Activated CD4-positive, alpha-beta T cell treated with anti-CD3 and anti-CD28 coated beads, Interleukin-2, amount 50 U/mL, for 4 hours (primary cell): ENCODE measurements at regions not wholly inside any gene's neighbourhood (a gene's known extent, or its start where the extent isn't known, plus 50 kb on each side); places are given as distances from the start of the nearest gene placed in this dataset.
"Not testable (repeated sequence)": the region's sequence is repeated elsewhere in the genome, so short reads cannot be mapped to it uniquely, and the experiment has no call there.

ENCODE experiments used
- DNase-seq, 2 experiments: peaks; one replicate each; pipeline ENCODE4 v3.0.0-alpha.2; 2020

DNA sequence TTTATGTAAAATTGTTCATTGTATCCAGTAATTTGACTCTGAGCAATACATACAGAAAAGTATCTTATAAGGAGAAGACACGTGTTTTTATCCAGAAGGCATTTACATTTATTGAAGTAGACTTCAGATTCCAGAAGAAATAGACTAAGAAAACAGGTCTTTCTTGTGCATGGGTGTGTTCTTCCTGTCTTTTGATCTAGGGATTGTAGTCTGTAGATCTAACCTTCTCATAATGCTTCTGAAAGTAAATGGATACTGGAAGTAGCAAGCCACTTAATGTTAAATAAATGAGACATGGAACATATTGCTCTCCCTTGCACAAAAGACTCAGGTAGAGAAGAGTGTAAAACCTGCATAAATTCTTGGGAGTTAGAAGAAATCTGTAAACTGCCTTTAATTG lies 853.2 kb upstream of the B3GALT2 start:
- no peak for DNase-seq

DNA sequence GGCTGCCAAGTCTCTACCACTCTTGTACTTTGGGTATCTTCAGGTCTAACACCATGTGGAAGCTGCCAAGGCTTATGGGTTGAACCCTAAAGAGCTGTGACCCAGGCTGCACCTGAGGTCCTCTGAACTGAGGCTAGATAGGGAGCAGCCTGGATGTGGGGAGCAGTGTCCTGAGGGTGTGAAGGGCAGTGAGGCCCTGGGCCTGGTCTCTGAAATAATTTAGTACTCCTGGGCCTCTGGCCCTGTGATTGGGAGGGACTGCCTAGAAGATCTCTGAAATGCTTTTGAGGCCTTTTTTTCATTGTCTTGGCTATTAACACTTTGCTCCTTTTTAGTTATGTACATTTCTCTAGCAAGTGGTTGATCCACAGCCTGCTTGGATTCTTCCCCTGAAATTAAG lies 847.2 kb upstream of the B3GALT2 start:
- no peak for DNase-seq

DNA sequence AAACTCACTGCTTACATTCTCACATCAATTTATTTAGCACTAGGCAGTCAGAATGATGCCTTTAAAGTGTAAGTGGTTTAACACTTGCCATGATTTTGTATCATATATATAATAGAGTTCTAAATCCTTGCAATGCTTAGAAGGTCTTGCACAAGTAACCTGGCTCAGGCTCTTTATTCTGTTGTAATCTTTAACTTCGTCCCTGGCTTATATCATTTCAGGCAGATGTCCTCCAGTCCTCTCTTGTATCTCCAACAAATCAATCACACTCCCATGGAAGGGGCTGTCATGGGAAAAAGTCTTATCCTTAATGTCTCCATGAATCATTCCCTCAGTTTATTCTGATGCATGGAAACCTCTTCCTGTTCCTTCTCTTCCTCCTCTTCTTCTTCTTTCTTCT lies 841.6 kb upstream of the B3GALT2 start:
- no peak for DNase-seq

DNA sequence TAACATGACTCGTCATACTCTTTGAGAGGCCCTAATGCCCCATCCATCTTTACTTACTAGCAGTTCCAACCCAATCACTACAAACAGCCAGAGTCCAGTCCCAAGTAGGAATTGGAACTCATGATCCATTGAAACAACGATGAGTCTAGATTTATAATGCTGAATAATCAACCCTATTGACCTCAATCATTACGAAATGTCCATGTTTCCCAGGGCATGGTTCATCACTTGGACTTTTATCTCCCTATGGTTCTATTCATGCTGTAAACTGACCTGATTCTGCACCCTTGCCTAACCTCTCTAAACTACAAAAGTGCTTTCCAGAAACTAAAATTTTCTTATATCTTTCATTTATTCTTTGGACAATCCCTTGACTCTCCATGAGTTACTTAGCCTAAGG lies 840.0 kb upstream of the B3GALT2 start:
- DNase-seq: no peak

DNA sequence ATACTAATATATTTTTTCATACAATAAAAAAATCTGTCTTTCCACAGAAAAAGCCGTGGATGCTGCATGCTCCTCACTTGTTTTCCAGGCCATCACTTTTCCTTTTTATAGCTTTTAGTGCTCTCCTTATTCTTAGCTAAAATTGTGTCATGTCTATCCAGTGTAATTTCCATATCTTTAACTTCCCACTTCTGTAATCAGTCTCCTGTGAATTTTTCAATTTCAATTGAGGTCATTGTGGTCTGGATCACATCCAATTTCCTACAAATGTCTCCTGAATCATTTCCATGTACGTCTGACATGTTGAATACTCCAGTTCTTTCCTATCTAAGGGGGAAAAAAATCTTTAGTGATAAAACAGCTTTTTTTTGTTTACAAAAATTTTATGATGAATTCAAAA lies 838.2 kb upstream of the B3GALT2 start:
- DNase-seq: no peak

DNA sequence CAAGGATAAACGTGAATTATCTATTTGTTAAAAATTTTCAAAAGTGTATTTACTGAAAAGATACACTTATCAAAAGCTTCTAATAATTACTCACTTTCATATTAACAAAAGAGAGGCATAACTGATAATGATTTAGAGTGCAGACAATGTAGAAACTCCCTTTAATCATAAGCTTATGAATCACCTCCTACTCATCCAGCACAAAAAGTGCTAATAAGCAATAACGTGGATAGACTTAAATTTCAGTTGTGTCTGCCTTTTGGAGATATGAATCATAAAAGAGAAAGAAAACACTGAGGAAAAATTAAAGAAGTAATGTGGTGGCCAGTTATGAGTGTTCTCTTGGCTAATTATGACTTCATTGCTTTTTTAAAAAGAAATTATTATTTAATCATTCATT lies 827.6 kb upstream of the B3GALT2 start:
- DNase-seq: no peak

DNA sequence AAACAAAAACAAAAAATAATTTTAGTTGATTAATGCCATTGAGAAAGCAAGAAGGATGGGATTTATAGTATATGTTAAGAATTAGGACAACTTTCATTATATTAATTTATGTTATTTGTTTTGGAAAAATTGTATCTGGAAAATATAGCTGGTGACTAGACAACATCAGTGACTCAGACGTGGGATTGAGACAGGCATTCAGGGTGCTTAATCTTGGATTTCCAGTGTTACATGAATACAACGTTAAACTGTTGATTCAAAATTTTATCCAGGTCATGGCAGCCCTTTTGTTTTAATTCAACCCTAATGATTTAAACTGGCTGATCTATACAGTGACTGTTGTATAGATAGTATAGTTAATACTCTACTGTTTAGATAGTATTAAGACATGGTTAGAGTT lies 827.1 kb upstream of the B3GALT2 start:
- DNase-seq: no peak

DNA sequence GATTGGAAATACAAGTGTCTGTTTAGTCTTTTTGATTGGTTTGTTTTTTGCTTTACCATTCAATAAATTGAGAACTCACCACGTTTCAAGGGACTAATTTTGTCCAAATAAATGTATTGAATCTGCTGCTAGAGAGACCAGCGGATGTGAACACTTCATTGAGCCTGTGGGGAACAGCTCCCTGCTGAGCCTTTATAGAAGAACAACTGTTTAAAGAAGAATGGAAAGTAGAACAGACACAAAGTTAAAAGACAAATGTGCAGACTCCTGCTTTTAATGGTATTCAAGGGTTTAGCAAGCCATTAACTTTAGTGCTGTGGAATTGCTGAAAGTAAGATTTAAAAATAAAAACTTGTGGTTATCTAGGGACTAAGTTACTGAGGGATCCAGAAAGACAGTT lies 817.7 kb upstream of the B3GALT2 start:
- no peak for DNase-seq

DNA sequence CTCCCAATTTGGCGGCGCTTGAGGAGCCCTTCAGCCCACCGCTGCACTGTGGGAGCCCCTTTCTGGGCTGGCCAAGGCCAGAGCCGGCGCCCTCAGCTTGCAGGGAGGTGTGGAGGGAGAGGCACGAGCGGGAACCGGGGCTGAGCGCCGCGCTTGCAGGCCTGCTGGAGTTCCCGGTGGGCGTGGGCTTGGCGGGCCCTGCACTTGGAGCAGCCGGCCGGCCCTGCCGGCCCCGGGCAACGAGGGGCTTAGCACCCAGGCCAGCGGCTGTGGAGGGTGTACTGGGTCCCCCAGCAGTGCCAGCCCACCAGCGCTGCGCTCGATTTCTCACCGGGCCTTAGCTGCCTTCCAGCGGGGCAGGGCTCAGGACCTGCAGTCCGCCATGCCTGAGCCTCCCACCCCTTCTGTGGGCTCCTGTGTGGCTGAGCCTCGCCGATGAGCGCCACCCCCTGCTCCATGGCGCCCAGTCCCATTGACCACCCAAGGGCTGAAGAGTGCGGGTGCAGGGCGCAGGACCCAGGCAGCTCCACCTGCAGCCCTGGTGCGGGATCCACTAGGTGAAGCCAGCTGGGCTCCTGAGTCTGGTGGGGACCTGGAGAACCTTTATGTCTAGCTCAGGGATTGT lies 815.4 kb upstream of the B3GALT2 start:
- DNase-seq: not testable (repeated sequence)

DNA sequence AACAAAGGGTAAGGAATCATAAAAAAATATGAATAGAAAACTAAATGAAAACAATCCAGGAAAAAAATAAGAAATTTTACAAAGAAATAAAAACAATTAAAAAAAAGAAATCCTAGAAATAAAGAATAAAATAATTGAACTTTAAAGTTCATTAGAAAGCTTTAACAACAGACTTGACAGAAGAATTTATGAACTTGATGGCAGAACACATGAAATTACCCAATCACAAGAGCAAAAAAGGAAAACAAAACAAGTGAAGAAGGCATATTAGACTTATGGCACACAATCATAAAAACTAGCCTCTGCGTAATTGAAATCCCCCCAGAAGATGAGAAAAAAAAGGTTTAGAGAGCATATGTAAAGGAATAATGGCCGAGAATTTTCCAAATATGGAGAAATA lies 802.5 kb upstream of the B3GALT2 start:
- no peak for DNase-seq

DNA sequence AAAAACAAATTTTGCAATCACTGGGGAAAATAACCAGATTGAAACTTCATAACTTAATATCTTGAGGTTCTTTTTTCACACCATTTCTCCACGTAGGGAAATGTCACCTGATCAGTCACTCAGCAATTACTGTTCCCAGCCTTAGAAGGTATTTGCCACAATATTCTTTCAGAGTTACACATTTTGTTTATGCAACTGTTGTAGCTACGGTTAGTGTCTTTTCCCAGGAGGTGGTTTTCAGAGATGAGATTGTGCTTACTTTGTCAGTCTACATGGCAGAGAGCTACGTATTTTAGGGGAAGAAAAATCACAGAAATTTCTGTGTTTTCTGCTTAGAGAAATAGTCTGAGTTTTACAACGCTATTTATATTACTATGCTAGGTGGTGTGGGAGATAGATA lies 792.8 kb upstream of the B3GALT2 start:
- no peak for DNase-seq

DNA sequence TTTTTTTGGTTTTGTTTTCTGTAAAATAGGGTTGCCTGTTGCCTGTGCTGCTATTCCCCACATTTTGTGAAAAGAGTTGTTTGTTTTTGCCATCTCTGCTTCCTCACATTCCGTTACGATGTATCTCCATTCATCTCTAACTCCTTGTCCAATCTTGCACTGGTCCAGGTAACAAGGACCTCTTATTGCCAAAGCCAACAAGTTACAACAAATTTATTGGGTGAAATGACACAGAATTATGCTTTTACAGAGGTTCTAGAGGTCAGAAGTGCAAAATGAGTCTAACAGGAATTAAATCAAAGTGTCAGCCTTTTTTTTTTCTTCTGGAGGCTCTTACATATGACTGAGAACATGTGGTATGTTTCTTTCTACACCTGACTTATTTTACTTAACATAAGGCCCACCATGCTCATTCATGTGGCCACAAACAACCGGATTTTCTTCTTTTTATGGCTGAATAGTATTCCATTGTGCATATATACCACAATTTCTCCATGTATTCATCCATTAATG lies 787.9 kb upstream of the B3GALT2 start:
- no peak for DNase-seq

DNA sequence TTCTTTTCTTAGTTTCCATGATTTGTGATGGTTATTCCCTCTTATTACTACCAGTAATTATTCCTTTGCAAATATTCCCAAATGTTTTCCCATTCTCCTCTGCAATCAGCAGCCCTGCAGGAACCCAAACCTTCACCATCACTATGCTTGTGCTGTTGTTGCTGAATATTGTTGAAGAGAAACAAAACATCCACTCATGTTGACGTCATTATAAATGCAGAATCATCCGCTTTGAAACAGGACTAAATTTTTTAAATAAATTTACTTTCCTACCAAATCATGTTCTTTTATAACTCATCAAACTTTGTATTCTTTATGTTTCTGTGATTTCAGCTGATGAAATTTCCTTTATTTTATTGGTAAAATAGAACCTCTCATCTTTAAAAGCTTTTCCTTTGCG lies 787.0 kb upstream of the B3GALT2 start:
- DNase-seq: no peak

DNA sequence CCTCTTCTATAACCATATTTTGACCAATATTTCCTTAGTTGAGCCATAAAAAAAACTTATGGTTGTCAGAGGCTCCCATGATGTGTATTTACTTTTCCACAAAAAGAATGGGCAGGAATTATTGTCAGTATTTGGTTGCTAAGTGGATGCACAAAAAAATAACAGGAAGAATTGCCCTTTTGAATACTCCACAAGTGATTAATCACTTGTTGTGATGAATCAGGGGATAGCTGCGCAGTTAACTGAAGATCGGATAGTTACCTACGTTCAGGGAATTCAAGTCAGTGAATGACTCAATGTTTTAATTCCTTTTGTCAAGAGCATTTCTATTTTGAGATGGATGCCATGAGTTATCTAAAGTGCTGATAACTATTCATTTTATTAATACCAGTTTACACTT lies 785.2 kb upstream of the B3GALT2 start:
- no peak for DNase-seq

DNA sequence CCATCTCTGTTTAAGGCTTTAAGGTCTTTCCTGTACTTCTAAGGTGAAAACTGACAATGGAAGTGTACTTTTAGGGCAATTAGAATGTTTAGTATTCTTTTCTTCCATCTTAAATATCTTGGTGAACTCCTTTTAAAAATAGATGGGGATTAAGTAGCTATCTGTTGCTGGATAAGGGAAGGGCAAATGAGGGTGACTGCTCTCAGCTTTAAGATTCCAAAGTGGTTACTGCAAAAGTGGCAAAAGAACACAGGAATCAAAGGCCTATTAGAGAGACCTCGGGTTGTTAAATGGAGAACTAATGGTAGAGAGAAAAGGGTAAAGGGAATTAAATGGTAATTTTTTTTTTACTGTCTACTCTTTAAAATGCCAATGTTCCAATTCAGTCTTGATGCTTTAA lies 774.1 kb upstream of the B3GALT2 start:
- no peak for DNase-seq

DNA sequence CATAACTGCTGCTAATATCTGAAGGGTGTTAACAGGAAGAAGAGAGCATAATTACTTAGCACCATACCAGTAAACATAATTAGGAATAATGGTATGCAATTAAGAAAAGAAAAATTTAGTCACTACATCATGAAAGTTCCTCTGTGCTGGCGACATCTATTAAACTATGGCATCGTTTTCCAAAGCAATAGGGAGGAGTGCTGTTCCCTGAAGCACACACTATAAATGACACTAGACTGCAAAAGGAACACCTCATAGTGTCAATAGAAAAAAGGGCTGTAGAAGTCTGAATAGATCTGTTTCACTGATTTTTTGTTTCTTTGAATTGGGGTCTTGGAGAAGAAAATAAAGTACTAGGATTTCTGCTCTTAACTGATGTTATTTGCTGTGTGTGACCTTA lies 773.6 kb upstream of the B3GALT2 start:
- DNase-seq: no peak

DNA sequence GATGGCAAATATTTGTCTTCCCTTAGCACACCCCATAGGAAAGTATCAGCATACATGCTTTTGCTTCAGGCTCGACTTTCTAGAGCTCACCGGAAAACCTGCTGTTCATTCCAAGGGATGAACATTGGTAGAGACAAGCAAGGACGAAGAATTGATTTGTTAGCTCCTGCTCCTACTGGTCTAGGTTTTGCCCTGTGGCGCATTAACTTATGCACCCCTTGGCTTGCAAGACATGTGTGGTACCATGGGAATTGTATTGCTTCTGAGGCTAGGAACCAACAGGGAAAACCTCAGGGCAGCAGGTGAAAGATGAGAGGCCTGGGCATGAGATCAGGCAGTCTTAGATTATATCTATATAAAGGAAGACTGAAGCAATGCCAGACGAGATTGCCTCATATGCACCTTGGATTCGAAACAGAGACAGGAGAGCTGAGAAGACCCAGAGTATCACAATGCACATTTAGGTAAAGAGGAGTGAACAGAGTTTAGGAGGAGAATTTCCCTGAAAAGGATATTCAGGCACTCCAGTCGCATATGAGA lies 771.2 kb upstream of the B3GALT2 start:
- DNase-seq: no peak

DNA sequence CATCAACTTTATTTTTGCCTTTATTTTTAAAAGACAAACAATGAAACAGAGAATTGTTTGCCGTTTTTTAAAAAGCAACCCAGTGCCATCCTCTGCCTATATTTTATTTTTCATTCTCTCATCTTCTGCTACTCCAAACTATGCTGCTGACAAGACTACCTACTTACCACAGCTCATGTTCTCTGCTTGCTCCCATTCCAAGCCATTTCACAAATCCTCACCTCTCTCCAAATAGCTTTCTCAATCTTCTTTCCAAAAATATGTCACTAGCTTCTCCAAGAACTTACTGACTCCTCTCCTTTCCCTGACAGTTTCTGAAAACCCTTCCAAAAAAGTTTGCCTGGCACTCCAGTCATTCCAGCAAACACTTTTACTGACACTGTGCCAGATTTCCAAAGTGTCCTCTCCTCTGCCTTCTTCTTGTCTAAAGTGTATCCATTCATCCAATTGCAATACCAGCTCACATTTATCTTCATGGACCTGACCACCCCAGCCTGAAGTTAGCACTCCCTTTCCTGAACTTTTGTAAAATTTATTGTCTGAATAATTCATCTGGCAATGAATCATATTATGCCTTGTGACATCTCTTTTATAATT lies 766.5 kb upstream of the B3GALT2 start:
- no peak for DNase-seq

DNA sequence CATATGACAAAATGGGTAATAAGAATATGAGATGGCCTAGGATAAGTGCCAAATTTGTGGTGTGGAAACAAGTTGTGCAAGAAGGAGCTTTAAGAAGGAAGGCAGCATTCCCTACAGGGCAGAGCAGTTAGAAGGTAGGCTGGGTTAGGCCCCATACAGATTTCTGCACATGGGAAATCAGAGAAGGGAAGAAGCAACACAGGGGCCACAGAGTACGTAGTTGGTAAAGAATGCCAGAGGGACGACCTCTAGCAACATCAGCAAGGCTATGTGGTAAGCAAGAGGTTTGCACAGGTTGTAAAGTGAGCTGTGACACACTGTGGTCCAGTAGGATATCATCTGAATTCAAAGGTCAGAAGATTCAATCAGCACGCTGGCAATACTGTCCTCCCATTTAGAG lies 765.6 kb upstream of the B3GALT2 start:
- DNase-seq: no peak

DNA sequence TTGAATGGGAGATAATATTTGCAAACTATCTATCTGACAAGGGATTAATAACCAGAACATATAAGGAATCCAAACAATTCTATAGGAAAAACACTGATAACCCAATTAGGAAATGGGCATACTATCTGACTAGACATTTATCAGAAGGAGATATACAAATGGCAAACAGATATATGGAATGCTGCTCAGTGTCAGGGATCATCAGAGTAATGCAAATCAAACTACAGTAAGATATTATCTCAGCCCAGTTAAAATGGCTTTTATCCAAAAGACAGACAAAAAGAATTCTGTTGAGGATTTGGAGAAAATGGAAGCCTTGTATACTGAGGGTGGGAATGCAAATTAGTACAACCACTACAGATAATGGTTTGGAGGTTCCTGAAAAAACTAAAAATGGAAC lies 758.0 kb upstream of the B3GALT2 start:
- DNase-seq: no peak

DNA sequence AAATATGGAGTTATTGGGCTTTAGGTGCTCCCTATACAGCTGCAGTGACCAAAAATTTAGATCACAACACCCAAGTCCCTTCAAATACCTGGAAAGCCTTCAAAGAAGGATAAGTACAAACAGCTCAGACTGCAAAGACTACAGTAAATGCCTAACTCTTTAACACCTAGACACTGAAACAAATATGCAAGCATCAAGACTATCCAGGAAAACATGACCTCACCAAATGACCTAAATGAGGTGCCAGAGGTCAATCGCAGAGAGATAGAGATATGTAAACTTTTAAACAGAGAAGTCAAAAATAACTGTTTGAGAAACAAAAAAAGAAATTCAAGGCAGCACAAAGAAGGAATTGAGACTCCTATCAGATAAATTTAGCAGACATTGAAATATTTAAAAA lies 753.8 kb upstream of the B3GALT2 start:
- DNase-seq: no peak

DNA sequence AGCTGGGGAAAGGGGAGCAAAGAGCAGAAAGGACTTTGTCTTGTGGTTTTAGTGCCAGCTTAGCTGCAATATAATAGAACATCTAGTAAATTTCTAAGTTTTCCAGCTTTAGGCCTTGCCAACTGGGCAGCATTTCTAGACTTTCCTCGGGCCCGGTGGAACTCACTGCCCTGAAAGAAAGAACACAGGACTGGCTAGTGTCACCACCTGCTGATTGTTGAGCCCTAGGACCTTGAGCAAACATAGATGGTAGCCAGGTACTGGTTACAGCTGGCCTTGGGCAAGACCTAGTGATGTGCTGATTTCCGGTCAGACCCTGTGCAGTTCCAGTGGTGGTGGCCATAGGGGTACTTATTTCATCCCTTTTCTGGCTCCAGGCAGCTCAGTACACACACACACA lies 753.2 kb upstream of the B3GALT2 start:
- DNase-seq: no peak

DNA sequence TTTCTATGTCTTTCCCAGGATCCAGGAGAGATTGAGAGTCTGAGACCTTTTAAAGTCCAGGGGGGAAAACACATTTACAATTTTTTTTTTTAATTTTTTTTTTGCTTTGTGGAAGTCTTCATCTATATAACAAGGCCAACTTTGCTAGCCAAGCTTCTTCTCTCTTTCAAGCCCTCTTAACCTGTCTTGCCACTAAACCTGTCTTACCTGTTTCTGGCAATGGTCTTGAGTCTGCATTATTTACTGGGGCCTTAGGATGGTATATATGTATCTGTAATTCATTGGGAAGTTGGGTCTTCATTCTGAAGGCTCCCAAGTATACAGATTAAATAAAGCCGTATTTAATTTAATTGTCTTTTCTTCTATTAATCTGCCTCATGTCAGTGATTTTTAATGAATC lies 750.9 kb upstream of the B3GALT2 start:
- no peak for DNase-seq

DNA sequence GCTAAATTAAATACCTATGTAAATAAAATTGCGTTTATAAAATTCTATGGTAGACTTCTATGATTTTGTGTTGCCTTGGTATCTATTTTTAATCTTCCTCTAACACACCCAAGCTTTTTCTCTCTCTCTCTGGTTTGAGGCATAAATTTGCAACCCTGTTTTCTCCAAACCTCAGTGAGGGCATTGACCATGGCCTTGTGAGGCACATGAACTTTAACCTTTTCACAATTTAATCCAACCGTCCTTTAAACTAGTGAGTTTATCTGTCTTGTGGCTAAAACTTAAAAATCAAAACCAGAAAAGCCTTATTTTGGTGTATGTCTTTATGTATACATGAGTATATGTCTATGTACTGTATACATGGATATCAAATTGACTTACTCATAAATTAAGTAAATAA lies 746.6 kb upstream of the B3GALT2 start:
- DNase-seq: no peak

DNA sequence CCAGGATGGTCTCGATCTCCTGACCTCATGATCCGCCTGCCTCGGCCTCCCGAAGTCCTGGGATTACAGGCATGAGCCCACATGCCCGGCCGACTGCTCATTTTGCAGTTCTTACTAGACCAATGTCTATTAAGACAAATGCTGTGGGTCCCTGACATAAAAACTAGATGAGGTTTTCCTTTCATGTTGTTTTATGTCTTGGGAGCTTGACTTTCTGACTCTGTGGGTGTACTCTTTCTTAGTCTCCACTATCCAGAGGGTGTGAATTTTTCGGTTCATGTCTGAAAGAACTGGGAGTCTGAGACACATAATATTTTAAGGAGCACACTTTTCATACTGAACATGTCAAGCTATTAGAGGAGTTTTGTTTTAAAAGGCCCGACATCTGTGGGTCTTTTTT lies 744.9 kb upstream of the B3GALT2 start:
- no peak for DNase-seq
